Raji (cell line): ENCODE measurements at regions not wholly inside any gene's neighbourhood (a gene's known extent, or its start where the extent isn't known, plus 50 kb on each side); places are given as distances from the start of the nearest gene placed in this dataset.

Experiments
- POLR2A ChIP-seq: IDR thresholded peaks from 2 replicates; pipeline ENCODE4 v1.6.1; 2011; ENCODE audit warnings: low read depth, low read length, control low read depth; ENCODE audit not compliant: insufficient read depth

DNA sequence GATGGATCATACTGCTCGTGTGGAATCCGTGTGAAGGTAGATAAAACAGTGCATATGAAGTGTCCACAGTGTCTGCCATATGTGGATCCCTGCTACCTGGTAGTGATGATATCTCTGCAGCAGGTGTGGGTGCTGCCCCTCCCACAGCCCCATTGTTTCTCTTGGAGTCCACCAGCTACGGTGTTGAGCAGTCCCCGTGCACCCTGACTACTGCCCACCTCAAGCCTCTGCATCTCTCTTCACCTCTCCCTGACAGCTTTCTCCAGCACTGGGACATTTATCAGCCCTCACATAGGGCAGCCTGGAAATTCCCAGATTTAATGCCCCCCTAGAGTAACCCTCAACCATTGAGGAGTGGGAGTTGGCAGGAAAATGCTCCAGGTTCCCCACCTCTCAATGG lies 244.7 kb downstream of the IRF8 start:
- no peak for TF ChIP-seq POLR2A

DNA sequence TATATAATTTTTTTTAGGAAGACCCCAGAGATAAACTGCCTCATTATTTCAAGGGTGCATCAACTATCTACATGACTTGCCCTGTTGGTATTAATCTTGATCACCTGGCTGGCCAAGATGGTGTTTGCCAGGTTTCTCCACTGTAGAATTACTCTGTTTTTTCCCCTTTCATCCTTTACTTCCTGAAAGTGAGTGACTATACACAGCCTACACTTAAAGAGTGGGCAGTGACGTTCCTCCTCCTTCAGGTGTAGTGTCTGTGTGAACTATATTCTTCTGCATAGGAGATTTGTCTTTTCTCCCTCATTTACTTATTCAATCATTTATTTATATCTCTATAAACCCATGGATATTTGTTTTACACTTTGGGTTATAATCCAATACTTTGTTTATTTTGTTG lies 246.7 kb downstream of the IRF8 start:
- no peak for TF ChIP-seq POLR2A

DNA sequence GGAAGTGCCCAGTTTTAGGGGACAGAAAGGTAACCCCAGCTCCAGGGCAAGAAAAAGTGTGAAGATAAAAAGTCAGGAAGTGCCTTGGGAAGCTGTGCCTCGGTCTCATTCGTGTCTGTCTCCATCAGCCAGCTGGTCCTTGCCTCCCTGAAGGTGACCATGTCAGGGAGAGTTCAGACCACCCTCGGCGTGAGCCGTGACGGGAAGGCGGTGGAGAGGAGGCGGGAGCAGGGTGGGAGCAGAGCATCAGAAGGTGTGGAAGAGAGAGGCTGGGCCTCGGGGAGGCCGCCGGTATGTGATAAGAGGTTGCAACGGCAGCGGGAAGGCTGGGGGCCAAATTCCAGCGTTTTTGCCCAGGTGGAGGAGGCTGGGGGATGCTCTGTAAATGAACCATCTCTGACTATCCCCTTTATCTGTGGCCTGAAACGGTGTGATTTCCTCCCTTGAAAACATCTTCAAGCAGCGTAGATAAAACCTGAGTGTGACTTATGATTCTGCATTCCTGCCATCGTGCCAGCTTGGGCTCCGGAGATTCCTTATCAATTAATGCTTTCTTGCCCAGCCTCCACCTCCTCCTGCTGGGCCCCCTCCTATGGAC lies 251.8 kb downstream of the IRF8 start:
- no peak for TF ChIP-seq POLR2A

DNA sequence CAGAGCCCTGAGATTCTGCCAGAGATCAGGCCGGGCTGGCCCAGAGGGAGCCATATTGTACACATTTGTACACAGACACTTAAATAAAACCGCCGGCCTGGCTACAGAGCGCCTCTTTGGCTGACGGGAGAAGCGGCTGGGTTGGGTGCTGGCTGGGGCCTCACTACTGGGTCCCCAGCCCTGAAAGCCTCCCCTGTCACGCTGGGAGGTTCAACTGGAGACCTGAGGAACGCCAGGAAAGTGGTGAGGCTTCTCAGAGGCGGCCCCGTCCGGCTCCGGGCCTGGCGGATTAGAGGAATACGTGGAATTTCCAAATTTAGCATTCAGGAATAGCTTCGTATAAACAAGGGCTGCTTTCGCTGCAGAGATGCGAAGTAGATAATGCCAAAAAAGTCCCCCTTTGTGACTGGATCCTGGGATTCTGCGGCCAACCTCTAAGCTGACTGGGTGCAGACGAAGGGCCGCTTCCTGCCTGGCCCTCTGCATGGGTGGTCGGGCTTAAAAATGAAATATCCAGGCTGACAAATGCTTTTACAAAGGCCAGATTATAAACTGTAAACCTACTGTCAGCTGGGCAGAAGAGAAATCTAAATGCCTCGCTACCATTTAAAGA lies 252.4 kb downstream of the IRF8 start:
- TF ChIP-seq POLR2A: no peak

DNA sequence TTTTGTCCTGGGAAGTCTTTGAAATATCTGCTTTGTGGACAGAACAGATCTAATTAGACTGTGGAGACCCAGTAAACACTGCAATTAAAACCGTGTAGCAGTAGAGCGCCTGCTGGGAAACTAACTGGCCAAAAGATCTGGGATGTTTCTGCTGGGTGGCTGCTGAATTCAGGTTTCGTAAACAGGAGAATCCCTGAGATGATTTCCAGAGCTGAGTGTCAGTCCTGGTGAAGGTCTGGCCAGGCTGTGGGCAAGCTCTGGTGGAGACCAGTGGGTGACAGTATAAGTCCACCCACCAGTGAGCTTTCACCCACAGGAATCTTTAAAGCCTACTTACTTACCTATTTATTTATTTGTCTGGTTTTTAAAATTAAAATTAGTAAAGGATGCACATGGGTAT lies 257.2 kb downstream of the IRF8 start:
- TF ChIP-seq POLR2A: no peak

DNA sequence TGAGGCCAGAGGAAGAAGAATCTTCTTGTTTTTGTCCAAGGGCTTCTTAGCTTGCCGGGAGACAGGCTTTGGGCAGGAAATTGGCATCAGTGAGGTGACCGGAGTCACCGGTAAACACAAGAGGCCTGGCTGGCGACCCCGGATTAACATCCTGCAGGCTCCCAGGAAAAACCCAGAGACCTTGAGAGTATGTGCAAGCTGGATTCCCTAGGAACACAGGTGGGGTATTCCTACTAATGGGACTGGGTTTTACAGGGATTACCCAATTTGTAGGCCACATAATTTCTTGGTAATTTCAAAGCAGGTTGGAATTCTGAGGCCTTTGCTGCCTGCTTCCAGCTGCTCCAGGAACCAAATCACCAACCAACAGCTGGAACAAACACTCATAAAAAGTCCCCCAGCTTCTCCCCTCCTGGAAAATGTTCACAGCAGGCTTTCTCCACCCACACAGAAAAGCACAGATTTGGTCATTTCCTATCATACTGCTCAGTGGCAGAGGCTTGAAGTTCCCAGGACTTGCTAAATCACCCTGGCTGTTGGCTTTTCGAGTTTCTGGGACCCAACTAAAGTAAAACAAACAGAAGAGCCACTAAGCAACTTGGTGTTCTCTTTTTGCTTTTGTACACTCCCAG lies 258.8 kb downstream of the IRF8 start:
- no peak for TF ChIP-seq POLR2A

DNA sequence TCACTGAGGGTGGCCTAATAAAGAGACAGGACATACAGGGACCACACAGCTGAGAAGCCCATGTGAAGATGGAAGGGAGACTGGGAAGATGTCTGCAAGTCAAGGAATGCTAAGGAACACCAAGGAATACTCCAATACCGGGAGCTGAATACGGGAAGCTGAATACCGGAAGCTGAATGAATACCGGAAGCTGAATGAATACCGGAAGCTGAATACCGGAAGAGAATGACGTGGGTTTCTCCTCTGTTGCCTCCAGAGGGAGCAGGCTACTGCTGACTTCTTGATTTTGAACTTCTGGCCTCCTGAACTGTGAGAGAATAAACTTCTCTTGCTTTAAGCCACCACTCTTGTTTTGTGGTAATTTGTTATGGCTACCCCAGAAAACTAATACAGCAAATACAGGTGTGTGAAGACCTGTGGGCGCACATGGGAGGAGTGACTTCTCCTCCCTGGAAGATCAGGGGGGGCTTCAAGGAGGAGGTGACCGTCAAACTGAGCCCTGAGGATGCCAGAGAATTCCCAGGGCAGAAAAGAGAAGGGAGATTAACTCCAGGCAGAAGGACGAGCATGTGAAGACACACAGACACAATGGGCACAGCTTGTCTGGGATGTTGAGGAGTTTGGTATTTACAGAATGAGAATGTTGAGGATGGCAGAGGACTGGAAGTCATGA lies 259.9 kb downstream of the IRF8 start:
- TF ChIP-seq POLR2A: no peak

DNA sequence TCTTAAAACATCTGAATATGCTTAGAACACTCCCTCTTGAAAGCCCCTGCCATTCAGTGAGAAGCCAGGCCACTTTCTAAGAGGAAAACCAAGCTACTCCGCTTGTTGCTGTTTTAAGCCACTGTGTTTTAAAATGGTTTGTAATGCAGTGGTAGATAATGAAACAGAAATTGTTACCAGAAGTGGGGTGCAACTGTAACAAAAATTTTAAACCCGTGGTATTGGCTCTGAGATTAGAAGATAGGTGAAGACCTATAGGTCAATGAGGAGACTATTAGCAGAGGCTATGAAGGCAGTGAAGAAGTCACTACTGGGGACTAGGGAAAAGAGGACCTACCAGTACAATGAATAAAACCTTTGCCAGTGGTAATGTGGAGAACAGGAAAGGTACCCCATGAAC lies 266.5 kb downstream of the IRF8 start:
- TF ChIP-seq POLR2A: no peak

DNA sequence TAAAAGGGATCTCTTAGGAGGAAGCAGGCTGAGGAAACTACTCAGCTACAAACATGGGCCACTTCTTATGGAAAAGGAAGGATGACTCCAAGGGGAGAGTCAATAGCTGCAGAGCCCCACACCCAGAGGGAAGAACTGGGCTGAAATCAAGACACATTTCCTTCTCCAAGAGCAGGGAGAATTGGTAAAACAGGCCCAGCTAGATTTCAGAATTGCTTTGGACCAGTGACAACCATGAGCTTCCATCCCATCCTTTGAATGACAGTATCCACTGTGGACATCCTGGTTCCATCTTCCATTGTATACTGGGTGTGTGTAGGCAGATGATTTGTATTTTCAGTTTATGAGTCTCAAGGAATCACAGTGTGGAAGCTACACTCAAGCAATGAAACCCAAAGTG lies 267.5 kb downstream of the IRF8 start:
- no peak for TF ChIP-seq POLR2A

DNA sequence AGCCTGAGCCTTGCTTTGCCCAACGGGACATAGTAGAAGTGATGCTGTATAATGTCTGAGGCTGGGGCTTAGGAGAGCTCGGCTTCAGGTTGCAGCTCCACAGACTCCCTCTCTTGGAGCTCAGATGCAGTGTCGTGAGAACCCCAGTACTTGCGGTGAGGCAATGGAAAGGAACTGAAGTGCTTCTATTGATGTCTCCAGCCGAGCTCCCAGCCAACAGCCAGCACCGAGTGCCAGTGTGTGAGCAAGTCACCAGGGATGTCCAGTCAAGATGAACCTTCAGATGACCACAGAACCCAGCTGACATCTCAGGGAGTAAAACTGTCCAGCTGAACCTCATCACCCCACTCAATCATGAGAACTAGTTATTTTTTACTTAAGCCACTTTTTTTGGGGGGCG lies 268.1 kb downstream of the IRF8 start:
- no peak for TF ChIP-seq POLR2A

DNA sequence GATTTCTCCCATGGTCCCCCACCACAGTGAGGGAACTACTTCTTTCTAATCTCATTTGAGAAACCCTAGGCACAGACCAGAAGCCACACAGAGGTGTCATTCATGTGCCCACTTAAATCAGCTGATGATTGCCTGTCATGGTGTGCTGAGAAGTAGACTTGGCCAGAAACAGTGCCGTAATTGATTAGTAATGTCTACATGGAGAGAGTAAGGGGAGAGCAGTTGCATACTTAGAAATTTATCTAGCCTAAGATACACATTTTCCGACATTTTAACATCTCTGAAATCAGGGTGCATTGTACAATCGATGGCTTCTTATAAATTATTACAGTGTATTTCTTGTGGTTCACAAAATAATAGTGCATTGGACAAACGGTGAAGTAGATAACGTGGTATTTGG lies 271.8 kb downstream of the IRF8 start:
- TF ChIP-seq POLR2A: no peak

DNA sequence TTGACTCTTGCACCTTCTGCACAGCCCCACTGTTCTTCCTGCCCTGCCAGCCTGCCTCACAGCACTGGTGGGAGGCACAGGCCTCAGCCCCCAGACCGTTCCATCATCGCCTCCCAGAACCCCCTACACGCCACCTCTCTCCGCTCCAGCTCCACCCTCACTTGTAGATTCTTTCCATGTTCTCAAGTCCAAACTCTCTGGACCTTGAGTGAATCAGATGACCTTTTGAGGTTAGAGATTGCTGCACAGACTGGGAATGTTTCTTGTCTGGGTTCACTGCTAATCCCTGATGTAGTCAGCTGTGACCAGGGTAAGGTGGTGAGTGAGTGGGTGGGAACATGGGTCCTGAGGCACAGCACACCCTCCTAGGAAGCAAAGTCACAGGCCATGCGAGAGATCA lies 272.4 kb downstream of the IRF8 start:
- TF ChIP-seq POLR2A: no peak

DNA sequence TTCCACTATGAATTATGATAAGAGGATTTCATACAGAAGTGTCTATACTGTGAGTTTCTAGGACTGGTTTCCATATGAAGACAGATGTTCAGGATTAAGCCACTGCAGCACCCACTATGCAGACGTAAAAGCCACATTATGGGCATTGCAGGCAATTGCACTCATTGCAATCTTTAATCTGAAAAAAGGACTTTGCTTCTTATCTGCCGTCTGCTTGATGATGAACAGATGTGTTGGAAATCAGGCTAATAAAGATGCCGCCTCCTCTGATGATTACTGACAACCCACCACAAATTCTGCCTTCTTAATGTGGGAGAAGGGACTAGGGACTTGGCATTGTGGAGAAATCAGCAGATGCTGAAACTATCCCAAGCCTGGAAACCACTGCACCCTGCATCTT lies 276.9 kb downstream of the IRF8 start:
- TF ChIP-seq POLR2A: no peak

DNA sequence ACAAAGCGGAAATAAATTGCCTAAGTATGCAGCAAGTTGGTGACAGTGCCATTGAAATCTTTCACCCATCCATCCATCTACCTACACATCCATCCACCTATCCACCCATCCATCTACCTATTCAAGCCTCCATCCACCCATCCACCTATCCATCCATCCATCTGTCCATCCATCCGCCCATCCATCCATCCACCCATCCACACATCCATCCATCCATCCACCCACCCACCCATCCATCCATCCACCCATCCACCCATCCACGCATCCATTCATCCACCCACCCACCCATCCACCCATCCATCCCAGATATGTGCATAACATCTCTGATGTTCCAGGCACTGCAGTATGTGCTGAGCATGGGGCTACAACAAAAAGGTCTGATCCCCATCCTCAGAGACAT lies 277.5 kb downstream of the IRF8 start:
- TF ChIP-seq POLR2A: no peak

DNA sequence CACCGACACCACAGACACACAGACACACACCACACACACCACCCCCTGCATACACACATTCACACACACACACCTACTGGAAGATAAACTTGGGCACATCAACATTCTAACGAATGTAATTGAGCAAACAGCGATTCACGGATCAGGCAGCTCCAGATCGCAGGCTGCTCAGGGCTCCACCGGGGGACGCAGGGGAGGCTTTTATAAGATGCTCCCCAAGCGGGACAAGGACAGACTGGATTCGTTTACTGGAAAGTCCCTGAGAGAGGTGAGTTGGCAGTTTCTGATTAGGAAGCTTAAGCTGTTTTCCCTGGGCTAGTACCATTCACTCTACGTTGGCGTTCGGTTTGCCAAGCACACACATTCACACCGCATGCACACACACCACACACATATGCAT lies 281.3 kb downstream of the IRF8 start:
- TF ChIP-seq POLR2A: no peak

DNA sequence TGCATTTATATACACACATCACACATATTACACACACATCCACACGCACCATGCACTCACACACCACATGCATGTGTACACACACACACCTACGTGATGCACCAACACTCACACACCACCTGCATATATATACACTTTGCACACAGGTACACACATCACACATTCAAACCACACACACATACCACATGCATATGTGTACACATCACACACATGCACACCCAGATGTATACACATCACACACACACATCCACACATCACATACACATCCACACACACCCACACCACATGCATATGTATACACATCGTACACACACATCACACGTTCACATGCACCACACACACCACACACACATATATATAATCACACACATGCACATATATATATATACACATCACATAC lies 281.8 kb downstream of the IRF8 start:
- no peak for TF ChIP-seq POLR2A
